ENCODE measurements at regions not wholly inside any gene's neighbourhood (a gene's known extent, or its start where the extent isn't known, plus 50 kb on each side); places are given as distances from the start of the nearest gene placed in this dataset.
A peak's percentile ranks its signal among the peaks of the same experiment; 100 is the strongest.

DNA sequence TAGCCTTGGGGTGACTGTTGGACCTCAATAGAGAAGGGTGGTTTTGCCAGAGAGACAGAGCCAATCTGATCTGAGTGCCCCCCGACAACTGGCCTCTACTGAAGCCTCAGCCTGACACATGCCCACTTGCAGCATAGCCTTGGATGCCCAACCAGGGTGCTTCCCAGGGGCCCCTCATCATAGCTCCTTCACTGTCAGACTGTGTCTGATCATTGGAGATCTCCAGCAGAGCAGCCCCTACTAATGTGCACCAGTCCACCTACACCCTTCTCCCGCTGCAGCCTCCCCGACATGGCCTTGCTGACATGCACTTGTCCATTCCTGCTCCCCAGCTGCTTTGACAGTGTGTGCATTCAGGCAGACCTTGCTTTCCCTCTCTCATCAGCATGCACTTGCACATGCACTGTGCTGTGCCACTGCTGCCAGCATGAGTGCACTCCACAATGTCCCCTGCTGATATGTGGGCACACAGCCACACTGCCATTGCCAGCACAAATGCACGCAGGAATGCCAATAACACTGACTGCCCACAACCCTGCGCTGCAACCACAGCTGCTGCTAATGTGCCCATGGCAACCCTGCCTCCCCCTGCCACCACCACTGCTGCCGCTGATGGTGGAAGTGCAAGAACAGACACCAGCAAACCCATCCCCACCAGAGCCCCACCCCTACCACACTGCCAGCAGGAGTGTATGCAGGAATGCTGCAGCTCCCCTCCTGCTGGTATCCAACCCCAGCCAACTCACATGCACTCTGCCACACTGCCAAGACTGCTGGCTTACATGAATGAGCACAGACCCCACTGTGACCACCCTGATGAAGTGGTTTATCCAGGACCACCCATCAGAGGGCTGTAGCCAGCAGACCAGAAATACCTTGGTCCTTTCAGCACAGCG lies 68.1 kb upstream of the ZMAT1 start:
- Histone ChIP-seq H3K27ac (ENCODE audit: low read depth in 1 of 2, low read length in 2 of 2) (no peak overlapping the region), H3K9me3 (ENCODE audit: control insufficient read depth, low read length) (no peaks in the 10 kb centered on the region), H3K27me3 (ENCODE audit: control insufficient read depth in 1 of 2, insufficient read depth in 2 of 2, low read length in 1 of 2) (no peaks in the 10 kb centered on the region), H3K36me3 (ENCODE audit: control insufficient read depth in 1 of 2, insufficient read depth in 2 of 2, low read length in 1 of 2) (no peaks in the 10 kb centered on the region), H3K4me1 (ENCODE audit: control insufficient read depth in 1 of 2, insufficient read depth in 2 of 2, low read length in 2 of 2) (no peaks in the 10 kb centered on the region), H3K4me3 (ENCODE audit: low read length in 2 of 2) (no peak overlapping the region)
- ATAC-seq (ENCODE audit: low FRiP score) (peak; percentile 36), DNase-seq (peak in 1 of 2 donors; percentile 51)
- intact Hi-C loops (cut with DNase I) = no loop called here
- 58 to 69% methylated on average over 7 of the region's 7 CpGs for WGBS, 2 donors

- H3K9me3 ChIP-seq (ENCODE audit: control insufficient read depth, low read length) = no peaks in the 10 kb centered on the region
- H3K27ac ChIP-seq (ENCODE audit: low read depth in 1 of 2, low read length in 2 of 2) = no peak overlapping the region
- intact Hi-C loops (cut with DNase I) = no loop called here
- H3K4me3 ChIP-seq (ENCODE audit: low read length in 2 of 2) = no peak overlapping the region
- DNase-seq (no peak), ATAC-seq (ENCODE audit: low FRiP score) (no peak)
- H3K36me3 ChIP-seq (ENCODE audit: control insufficient read depth in 1 of 2, insufficient read depth in 2 of 2, low read length in 1 of 2) = no peaks in the 10 kb centered on the region
- H3K27me3 ChIP-seq (ENCODE audit: control insufficient read depth in 1 of 2, insufficient read depth in 2 of 2, low read length in 1 of 2) = no peaks in the 10 kb centered on the region
- H3K4me1 ChIP-seq (ENCODE audit: control insufficient read depth in 1 of 2, insufficient read depth in 2 of 2, low read length in 2 of 2) = no peaks in the 10 kb centered on the region
- WGBS, 2 donors = 74 to 82% methylated on average over 2 of the region's 2 CpGs
Observed at GRCh38 chrX:101993335-101993734, 61.5 kb upstream of the ZMAT1 start.

DNA sequence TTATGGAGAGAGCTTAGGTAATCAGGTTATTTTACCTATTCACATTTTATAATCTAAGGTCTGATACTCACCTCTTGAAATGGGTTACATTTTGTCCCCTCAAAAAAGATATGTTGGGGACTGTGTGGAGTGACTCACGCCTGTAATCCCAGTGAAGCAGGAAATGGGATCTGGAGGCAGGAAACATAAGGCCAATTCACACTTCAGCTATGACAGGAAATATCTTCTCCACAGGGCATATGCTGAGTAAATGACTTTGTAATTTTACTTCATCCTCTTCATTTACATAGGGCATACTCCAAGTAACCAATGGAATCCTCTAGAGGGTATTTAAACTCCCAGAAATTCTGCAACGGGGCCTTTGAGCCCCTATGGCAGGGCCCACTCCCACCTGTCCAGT lies 54.8 kb upstream of the ZMAT1 start:
- intact Hi-C loops (cut with DNase I) = no loop called here
- no peaks in the 10 kb centered on the region for H3K36me3 ChIP-seq (ENCODE audit: control insufficient read depth in 1 of 2, insufficient read depth in 2 of 2, low read length in 1 of 2)
- H3K27me3 ChIP-seq (ENCODE audit: control insufficient read depth in 1 of 2, insufficient read depth in 2 of 2, low read length in 1 of 2) = no peaks in the 10 kb centered on the region
- H3K4me1 ChIP-seq (ENCODE audit: control insufficient read depth in 1 of 2, insufficient read depth in 2 of 2, low read length in 2 of 2) = peaks cover 0 to 2% of the 10 kb centered on the region in 2 donors
- DNase-seq = no peak
- ATAC-seq (ENCODE audit: low FRiP score) = no peak
- H3K27ac ChIP-seq (ENCODE audit: low read depth in 1 of 2, low read length in 2 of 2) = no peak overlapping the region
- no peaks in the 10 kb centered on the region for H3K9me3 ChIP-seq (ENCODE audit: control insufficient read depth, low read length)
- WGBS, 2 donors = 55% methylated on average over 2 of the region's 2 CpGs
- H3K4me3 ChIP-seq (ENCODE audit: low read length in 2 of 2) = no peak overlapping the region

All from aorta (tissue), 5 donors.